NCI-H345 treated with DMSO at 0.1 percent for 48 hours (cell line): ENCODE measurements at regions not wholly inside any gene's neighbourhood (a gene's known extent, or its start where the extent isn't known, plus 50 kb on each side); places are given as distances from the start of the nearest gene placed in this dataset.

Source experiments
- DNase-seq: peaks from one replicate; lab custom pipeline; 2025; ENCODE audit not compliant: unreplicated experiment; lab: John Stamatoyannopoulos, UW

DNA sequence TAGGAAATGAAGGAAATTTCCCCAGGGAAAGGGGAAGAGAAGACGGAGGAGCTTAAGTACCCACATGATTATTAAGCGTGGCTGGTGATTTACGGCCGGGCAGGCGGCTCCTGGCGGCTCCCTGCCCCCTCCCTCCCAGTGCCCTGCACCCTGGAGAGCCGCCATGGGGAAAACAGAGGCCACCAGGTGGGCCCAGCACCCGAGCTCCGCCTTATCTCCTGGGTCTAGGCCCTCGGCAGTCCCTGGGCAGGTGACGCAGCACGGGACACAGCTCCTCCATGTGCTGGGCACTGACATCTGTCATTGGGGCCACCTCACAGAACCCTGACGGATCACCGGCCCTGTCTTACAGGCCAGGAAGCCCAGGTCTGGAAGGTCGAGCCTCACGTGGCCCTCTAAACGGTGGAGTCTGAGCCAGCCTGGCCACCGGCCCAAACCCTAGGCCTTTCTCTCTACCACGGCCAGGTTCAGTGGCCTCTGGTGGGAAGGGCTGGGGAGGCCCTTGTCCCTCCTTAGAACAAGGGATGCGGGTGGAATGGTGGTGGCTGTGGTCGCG is 60.2 kb upstream of the PPARA start:
- DNase-seq: no peak

DNA sequence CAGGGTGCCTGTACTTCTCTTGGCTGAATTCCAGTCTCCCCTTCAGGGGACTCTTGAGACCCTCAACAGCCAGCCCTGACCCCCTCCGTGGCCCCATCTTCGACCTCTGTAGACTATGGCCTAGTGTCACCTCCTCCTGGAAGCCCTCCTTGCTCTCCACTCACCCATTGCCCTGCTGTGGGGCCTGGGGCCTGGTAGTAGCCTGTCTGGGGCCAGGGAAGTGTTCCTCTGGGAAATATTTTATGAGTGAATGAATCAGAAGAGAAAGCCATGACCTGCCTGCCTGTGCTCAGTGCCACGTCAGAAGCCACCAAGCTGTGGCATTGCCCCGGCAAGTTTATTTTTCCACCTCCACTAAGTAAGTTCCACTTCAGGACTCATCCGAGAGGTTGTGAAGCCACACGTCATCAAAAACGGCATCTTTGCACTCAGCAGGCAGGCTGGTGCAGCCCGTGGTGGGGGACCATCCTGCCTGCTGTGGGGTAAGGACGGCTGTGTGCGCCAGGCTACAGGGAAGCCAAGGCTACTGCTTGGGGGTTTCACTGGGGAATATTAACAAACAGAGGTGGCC is 59.6 kb upstream of the PPARA start:
- DNase-seq: no peak

GRCh38 chr22:46091277-46091977 is 58.9 kb upstream of the PPARA start:
- DNase-seq: no peak

DNA sequence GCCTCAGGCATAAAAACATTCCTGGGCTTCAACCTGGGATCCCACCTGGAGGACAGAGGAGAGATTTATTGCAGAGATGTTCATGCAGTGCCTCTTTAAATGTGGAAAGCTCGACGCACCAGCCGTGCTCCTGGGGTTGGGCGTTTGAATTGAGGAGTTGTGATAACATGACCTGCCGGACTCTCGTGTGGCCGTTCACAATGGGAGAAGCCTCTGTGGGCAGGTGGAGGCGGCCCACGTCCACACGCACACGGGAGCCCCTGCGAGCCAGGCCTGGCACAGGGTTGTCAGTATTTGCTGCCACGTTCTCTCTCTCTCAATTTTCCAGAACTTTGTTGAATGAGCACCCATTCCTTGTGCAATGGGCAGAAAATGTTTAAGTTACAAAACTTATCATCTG is 58.3 kb upstream of the PPARA start:
- DNase-seq: no peak

DNA sequence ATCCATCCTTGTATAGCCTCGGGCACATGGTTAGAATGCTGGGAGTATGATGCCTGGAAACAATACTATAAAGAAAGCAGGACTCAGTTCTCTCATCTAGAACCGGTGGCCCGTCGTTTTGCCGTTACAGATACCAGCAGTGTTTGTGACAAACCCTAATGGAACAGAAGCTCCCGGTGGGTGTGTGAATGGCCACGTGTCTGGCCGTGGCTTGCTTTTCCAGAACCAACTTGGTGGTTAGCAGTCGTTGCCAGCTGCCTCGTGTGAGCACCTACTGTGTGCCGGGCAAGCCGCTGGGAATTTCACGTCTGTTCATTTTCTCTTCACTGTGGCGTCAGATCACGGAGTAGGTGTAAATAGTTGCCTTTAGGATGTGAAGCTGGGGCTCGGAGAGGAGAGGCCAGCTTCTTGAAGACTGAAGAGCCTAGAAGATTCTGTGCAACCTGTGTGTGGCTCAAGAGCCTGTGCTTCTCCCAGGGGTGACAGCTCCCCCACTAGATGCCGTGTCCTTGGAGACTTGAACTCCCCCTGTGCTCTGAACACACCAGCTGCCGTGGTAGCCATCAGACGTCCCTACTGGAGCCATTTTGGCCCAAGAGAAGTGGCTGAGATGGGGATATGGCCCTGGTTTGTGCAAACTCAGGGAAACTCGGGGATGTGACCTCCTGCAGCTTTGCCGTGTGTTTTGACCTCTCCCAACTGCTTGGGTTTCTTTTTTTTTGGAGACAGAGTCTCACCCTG is 57.5 kb upstream of the PPARA start:
- DNase-seq: no peak

DNA sequence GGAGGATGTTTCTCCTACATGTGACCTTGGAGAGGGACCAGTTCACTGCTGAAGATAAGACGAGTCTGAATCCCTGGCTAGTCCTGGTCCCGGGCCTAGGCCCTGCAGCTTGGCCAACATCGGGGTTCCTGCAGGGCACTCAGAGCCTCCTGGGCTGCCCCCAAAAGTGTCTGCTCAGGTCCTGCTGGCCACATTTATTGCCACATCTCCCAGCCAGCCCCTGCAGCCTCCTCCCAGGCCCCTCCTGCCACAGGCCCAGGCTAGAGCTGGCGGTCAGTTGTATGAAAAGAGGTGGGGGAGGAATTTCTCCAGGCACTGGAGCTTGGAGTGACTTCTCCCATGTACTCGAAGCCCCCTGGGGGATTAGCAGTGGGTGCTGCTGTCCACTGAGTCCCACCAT is 56.5 kb upstream of the PPARA start:
- no peak for DNase-seq

DNA sequence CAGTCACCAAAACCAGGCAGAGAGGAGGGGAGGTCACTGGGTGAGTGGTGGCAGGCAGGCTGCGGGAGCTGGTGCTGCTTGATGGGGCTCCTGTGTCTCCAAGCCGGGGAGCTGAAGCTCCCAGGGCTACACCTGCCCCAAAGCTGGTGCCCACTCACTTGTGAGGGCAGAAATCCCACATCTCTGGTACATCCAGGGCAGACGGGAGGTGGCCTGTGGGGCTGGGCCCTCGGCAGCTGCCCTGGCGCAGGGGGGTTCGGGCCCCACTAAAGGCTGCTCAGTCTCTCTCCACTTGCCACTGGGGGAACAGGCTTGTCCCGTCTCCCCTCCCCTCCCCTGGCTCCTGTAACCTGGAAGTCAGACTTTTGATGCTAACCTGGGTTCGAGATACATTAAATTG is 55.6 kb upstream of the PPARA start:
- DNase-seq: no peak

DNA sequence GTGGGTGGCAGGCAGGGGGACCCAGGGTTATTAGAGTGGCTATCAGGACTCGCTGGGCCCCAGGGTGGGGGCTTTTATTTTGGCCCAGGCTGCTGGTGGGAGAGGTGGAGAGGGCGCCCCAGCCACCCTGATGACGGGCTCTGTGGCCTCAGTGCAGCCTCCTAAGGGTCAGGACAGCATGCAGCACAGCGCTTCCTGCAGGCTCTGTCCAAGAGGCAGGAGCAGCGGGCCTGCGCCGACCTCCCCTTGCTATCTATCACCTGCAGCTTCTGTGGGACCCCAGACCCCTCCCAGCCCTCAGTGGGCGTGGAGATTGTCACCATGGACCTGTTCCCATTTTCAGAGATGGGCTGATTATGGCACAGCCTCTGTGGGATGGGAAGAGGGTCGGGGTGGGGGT is 54.3 kb upstream of the PPARA start:
- DNase-seq: no peak

GRCh38 chr22:46096706-46097230 is 53.6 kb upstream of the PPARA start:
- no peak for DNase-seq

- no peak for DNase-seq
Measured at GRCh38 chr22:46097268-46097900, 52.9 kb upstream of the PPARA start.

DNA sequence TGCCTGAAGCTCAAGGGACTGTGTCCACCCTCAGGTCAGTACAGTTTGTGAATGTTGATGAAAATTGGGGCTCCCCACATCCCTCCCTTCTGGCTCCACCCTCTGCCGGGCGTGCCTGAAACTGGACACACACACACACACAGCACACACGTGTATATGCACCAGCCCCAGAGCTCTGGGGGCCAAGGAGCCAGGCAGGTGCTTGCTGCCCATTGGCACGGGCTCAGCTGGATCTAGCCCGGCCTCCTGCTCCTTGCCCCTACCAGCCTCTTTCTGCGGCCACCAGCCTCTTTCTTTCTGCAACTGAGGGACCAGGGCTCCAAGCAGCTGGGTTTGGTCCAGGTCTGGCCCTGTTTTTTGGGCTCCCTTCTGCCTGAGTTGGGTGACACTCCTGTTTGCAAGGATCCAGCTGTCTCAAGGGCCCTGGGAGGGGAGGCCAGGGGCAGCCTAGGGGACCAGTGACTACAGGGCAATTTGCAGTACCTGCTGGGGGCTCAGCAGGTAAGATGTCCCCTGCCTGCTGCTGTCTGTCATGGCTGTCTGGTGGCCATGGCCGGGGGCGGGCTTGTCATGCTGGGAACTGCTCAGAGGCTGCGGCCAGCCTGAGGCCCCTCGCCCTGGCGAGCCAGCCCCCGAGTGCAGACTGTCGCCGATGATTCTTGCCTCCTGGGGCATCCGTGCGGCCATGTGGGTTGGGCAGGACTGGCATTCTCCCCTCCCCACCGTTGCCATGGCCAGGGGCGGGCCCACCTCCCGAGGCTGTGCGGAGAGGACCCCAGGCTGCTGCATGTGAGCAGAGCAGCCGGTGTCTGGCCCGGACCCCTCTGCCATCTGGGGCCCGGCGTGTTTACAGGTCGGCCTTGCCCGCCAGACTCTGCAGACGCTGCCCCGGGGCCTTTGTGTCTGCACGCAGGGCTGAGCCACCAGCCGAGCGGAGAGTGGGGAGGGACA is 51.5 kb upstream of the PPARA start:
- DNase-seq: no peak

DNA sequence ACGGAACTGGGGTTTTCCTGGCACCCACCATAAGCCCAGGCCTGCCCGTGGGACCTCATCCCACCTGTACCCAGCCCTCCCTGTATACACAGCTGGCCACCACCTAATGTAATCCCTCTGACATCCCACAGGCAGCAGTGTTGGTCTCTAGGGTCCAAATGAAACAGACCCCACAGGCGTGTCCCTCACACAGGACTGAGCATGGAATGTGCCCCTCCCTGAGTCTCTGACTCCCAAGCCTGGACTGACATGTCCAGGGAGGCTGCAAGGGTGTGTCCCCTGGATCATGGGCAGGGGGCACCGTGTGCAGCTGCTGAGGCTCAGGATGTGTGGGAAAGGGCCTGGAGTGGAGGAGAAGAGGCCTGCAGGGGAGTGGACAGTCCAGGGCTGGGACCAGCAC is 50.6 kb upstream of the PPARA start:
- no peak for DNase-seq

DNA sequence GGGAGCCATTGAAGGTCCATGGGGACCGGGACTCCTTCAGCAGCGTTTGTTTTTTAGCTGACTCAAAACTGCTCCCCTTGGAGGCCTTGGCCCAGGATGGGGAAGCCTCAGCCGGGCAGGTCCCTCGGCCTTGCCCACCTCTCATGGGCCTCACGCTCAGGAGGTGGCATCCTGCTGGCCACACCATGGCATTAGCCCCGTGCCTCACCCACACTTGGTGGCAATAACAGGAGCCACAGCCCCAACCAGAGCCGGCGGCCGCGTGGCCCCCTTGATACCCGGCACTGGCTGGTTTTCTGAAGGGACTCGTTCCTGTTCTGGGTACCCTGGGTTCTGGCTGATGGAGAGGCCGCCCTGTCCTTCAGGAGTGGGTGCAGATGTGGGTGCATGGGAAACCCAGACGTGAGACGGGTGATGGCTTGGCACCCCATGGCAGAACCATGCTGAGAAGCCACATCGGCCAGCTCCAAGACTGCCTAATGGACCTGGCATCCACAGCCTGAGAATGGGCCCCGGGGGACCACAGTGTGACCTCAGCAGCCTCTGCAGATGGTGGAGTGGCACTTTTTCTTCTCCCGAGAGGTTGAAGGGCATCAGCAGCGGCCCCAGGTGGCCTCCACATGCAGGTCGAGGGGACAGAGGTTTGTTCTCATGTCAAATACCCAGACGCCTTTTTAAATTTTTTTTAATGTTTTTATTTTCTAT is 49.8 kb upstream of the PPARA start:
- no peak for DNase-seq
